Osteoblast (primary cell): ENCODE measurements at regions not wholly inside any gene's neighbourhood (a gene's known extent, or its start where the extent isn't known, plus 50 kb on each side); places are given as distances from the start of the nearest gene placed in this dataset.

ENCODE experiments used
- DNase-seq: peaks from one replicate; pipeline ENCODE4 v3.0.0; 2011; ENCODE audit warnings: low spot score, mixed read lengths; ENCODE audit not compliant: insufficient read length; ENCODE audit errors: missing footprints
- H2AFZ ChIP-seq: 2 replicates; pipeline ENCODE4 v1.6.0; 2011; ENCODE audit warnings: mild to moderate bottlenecking, low read length
- H3K27ac ChIP-seq: 2 replicates; pipeline ENCODE4 v1.5.1; 2011; ENCODE audit warnings: mild to moderate bottlenecking, low read depth, low read length, moderate library complexity
- H3K27me3 ChIP-seq: 2 replicates; pipeline ENCODE4 v1.6.0; 2012; ENCODE audit warnings: mild to moderate bottlenecking, control low read depth, inconsistent platforms, low read length, moderate library complexity; ENCODE audit not compliant: insufficient read depth
- H3K36me3 ChIP-seq: 2 replicates; pipeline ENCODE4 v1.5.1; 2011; ENCODE audit warnings: mild to moderate bottlenecking, low read length, control low read depth, moderate library complexity; ENCODE audit not compliant: insufficient read depth
- H3K4me1 ChIP-seq: 2 replicates; pipeline ENCODE4 v1.5.1; 2011; ENCODE audit warnings: mild to moderate bottlenecking, low read length, control low read depth, moderate library complexity; ENCODE audit not compliant: insufficient read depth
- H3K4me2 ChIP-seq: 2 replicates; pipeline ENCODE4 v1.6.0; 2011; ENCODE audit warnings: mild to moderate bottlenecking, low read length; ENCODE audit not compliant: insufficient read depth
- H3K4me3 ChIP-seq: fragments of 200-600 bp; sonication (generic); 3 replicates; pipeline ENCODE4 v1.5.1; 2012; ENCODE audit warnings: mild to moderate bottlenecking, low read length, inconsistent platforms; ENCODE audit not compliant: insufficient read depth
- H3K79me2 ChIP-seq: 2 replicates; pipeline ENCODE4 v1.6.0; 2012; ENCODE audit warnings: mild to moderate bottlenecking, low read length, control low read depth, inconsistent platforms; ENCODE audit not compliant: insufficient read depth
- H3K9me3 ChIP-seq: 2 replicates; pipeline ENCODE4 v1.5.1; 2011; ENCODE audit warnings: low read depth, low read length, control low read depth
- H4K20me1 ChIP-seq: 2 replicates; pipeline ENCODE4 v1.6.0; 2012; ENCODE audit warnings: mild to moderate bottlenecking, low read length, control low read depth; ENCODE audit not compliant: insufficient read depth
- TF ChIP-seq, protein P1 (sequence below): IDR thresholded peaks from 2 replicates; pipeline ENCODE4 v1.5.1; 2011; ENCODE audit warnings: mild to moderate bottlenecking, low read depth, low read length, moderate library complexity; ENCODE audit errors: extremely low read depth

DNA sequence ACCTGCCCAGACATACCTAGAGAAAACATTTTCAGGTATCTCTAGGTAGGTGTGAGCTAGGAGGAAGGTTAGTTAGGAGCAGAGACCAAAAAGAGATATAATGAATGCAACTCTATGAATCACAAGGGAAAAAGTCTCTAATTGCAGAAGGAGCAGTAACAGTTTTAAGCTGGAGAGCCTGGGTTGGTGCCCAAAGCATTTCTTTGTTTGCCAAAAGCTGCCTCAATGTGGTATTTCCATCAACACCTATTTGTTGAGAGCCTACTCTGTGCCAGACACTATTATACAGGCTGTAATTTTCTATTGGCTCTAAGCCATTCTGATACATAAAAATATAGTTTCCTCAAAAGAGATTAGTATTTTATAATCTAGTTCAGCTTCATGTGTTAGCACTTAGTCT is 141.6 kb downstream of the UBE2E3 start:
- peaks cover 9% of the 10 kb centered on the region for H3K4me1 ChIP-seq
- TF ChIP-seq, protein P1, sequence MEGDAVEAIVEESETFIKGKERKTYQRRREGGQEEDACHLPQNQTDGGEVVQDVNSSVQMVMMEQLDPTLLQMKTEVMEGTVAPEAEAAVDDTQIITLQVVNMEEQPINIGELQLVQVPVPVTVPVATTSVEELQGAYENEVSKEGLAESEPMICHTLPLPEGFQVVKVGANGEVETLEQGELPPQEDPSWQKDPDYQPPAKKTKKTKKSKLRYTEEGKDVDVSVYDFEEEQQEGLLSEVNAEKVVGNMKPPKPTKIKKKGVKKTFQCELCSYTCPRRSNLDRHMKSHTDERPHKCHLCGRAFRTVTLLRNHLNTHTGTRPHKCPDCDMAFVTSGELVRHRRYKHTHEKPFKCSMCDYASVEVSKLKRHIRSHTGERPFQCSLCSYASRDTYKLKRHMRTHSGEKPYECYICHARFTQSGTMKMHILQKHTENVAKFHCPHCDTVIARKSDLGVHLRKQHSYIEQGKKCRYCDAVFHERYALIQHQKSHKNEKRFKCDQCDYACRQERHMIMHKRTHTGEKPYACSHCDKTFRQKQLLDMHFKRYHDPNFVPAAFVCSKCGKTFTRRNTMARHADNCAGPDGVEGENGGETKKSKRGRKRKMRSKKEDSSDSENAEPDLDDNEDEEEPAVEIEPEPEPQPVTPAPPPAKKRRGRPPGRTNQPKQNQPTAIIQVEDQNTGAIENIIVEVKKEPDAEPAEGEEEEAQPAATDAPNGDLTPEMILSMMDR = no peak
- no peak for DNase-seq

DNA sequence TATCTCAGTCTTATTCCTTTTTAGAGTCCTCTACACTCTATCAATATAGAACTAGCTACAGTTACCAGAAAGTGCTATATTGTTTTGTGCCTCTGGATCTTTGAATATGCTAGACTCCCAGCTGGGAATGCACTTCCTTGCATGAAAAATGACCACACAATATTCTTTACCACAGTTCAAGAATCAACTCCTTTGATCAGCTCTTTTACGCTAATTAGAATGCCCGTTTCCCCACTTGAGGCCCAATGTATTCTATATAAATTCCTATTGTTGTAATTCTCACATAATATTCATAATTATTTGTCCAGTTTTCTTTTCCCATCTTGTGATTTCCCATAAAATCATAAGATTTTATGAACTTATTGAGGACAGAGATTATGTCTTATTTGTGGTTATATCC is 142.2 kb downstream of the UBE2E3 start:
- TF ChIP-seq, protein P1 = no peak
- DNase-seq = no peak
- Histone ChIP-seq H3K27me3 (no peaks in the 10 kb centered on the region), H3K9me3 (no peaks in the 10 kb centered on the region), H3K79me2 (no peaks in the 10 kb centered on the region), H3K4me2 (no peak overlapping the region), H2AFZ (no peak overlapping the region), H3K4me3 (no peak overlapping the region), H4K20me1 (no peaks in the 10 kb centered on the region), H3K27ac (no peak overlapping the region), H3K4me1 (peaks cover 9% of the 10 kb centered on the region), H3K36me3 (no peaks in the 10 kb centered on the region)

More for the DNA sequence above, 141.6 kb downstream of the UBE2E3 start:
- no peak overlapping the region for H3K27ac ChIP-seq
- no peaks in the 10 kb centered on the region for H3K9me3 ChIP-seq
- H2AFZ ChIP-seq = no peak overlapping the region
- no peaks in the 10 kb centered on the region for H3K79me2 ChIP-seq
- no peak overlapping the region for H3K4me3 ChIP-seq
- H4K20me1 ChIP-seq = no peaks in the 10 kb centered on the region
- H3K36me3 ChIP-seq = no peaks in the 10 kb centered on the region
- H3K4me2 ChIP-seq = no peak overlapping the region
- no peaks in the 10 kb centered on the region for H3K27me3 ChIP-seq

DNA sequence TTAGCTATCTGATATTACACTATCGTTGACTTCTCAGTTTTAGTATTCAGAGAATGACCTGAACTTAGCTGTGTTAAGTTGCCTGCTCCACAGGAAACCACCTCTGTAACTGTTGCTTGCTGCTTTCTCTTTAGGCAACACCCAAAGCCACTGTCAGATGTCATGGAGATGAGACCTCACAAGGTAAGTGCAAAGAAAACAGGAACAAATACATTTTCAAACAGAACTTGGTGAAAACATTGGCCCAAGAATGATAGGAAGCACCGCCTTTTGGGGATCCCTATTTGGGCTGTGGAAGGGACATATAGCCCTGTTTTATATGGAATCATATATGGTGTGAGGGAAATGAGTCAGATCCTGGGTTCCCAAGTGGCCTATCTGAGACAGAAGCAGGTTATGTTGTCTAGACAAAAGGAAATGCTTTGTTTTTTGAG is 143.4 kb downstream of the UBE2E3 start:
- H3K4me1 ChIP-seq = peaks cover 9% of the 10 kb centered on the region
- no peaks in the 10 kb centered on the region for H3K9me3 ChIP-seq
- H3K36me3 ChIP-seq = no peaks in the 10 kb centered on the region
- TF ChIP-seq, protein P1 = no peak
- peak overlapping the region; percentile 32 for H3K27ac ChIP-seq
- no peak for DNase-seq
- no peak overlapping the region for H3K4me3 ChIP-seq
- no peaks in the 10 kb centered on the region for H3K79me2 ChIP-seq
- peak overlapping the region; percentile 25 for H2AFZ ChIP-seq
- H3K27me3 ChIP-seq = no peaks in the 10 kb centered on the region
- H3K4me2 ChIP-seq = peak overlapping the region; percentile 5
- H4K20me1 ChIP-seq = no peaks in the 10 kb centered on the region

DNA sequence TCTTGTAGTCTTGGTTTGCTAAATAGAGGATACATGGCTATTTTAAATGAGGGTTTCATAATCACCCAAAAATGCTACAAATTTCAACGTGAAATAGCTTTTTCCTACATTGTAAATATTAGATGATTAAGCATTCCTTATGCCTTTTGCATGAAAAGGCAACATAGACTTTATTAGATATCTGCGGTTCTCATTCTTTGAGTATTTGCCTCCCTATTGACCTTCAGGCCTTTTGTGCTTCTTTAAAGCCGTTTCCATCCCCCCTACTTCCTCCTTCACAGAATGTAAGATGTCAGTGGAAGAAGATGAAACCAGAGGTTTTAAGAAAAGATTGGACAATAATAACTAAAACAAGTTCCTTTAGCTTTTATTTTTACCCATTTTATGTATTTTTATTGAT is 144.1 kb downstream of the UBE2E3 start:
- Histone ChIP-seq H2AFZ (no peak overlapping the region), H4K20me1 (no peaks in the 10 kb centered on the region), H3K36me3 (no peaks in the 10 kb centered on the region), H3K79me2 (no peaks in the 10 kb centered on the region), H3K9me3 (no peaks in the 10 kb centered on the region), H3K4me3 (no peak overlapping the region), H3K4me2 (peak overlapping the region; percentile 16), H3K4me1 (peaks cover 9% of the 10 kb centered on the region), H3K27me3 (no peaks in the 10 kb centered on the region), H3K27ac (peak overlapping the region; percentile 32)
- TF ChIP-seq, protein P1 = no peak
- DNase-seq = no peak
